Stimulated activated CD4-positive, alpha-beta T cell treated with anti-CD3 and anti-CD28 coated beads, Interleukin-15, amount 100 ng/mL, for 24 hours (primary cell): ENCODE measurements at regions not wholly inside any gene's neighbourhood (a gene's known extent, or its start where the extent isn't known, plus 50 kb on each side); places are given as distances from the start of the nearest gene placed in this dataset.
"Not testable (repeated sequence)": the region's sequence is repeated elsewhere in the genome, so short reads cannot be mapped to it uniquely, and the experiment has no call there.

Experiments used
- DNase-seq: peaks from one replicate; pipeline ENCODE4 v3.0.0-alpha.2; 2020

- DNase-seq: no peak
Observed at GRCh38 chr11:37370817-37371216, 772.8 kb upstream of the RAG2 start.

GRCh38 chr11:37364246-37364839, 766.3 kb upstream of the RAG2 start:
- DNase-seq: no peak

- DNase-seq: no peak
Observed at GRCh38 chr11:37353192-37353591, 755.2 kb upstream of the RAG2 start.

- no peak for DNase-seq
Observed at GRCh38 chr11:37352485-37352884, 754.4 kb upstream of the RAG2 start.

GRCh38 chr11:37343290-37343689, 745.3 kb upstream of the RAG2 start:
- no peak for DNase-seq

- DNase-seq: no peak
Observed at GRCh38 chr11:37336401-37336800, 738.4 kb upstream of the RAG2 start.

- no peak for DNase-seq
Observed at GRCh38 chr11:37333345-37333744, 735.3 kb upstream of the RAG2 start.

- DNase-seq: no peak
Observed at GRCh38 chr11:37323843-37324242, 725.8 kb upstream of the RAG2 start.

GRCh38 chr11:37322333-37323194, 724.5 kb upstream of the RAG2 start:
- no peak for DNase-seq

GRCh38 chr11:37320921-37321320, 722.9 kb upstream of the RAG2 start:
- DNase-seq: no peak

GRCh38 chr11:37317803-37318202, 719.8 kb upstream of the RAG2 start:
- no peak for DNase-seq

GRCh38 chr11:37313266-37313665, 715.2 kb upstream of the RAG2 start:
- DNase-seq: no peak

- DNase-seq: no peak
Observed at GRCh38 chr11:37306563-37306962, 708.5 kb upstream of the RAG2 start.

- not testable (repeated sequence) for DNase-seq
Observed at GRCh38 chr11:37301405-37301804, 703.4 kb upstream of the RAG2 start.

GRCh38 chr11:37298173-37298572, 700.1 kb upstream of the RAG2 start:
- DNase-seq: no peak

GRCh38 chr11:37286890-37287289, 688.9 kb upstream of the RAG2 start:
- DNase-seq: no peak

- DNase-seq: no peak
Observed at GRCh38 chr11:37282367-37282766, 684.3 kb upstream of the RAG2 start.

- DNase-seq: no peak
Observed at GRCh38 chr11:37280200-37280599, 682.2 kb upstream of the RAG2 start.

- no peak for DNase-seq
Observed at GRCh38 chr11:37277896-37278465, 679.9 kb upstream of the RAG2 start.

GRCh38 chr11:37264783-37265182, 666.7 kb upstream of the RAG2 start:
- no peak for DNase-seq

- no peak for DNase-seq
Observed at GRCh38 chr11:37264060-37264459, 666.0 kb upstream of the RAG2 start.

GRCh38 chr11:37263467-37263866, 665.4 kb upstream of the RAG2 start:
- DNase-seq: not testable (repeated sequence)

GRCh38 chr11:37259734-37260133, 661.7 kb upstream of the RAG2 start:
- no peak for DNase-seq

- no peak for DNase-seq
Observed at GRCh38 chr11:37248145-37248544, 650.1 kb upstream of the RAG2 start.
